Tibial nerve (tissue), 4 donors: ENCODE measurements at regions not wholly inside any gene's neighbourhood (a gene's known extent, or its start where the extent isn't known, plus 50 kb on each side); places are given as distances from the start of the nearest gene placed in this dataset.

Experiments used
- EP300 ChIP-seq, 2 donors: sonication (generic); formaldehyde crosslinking; IDR thresholded peaks; one replicate each; pipeline ENCODE4 v1.6.1; 2017; ENCODE audit warnings: antibody characterized with exemption in 2 of 2, mild to moderate bottlenecking in 1 of 2
- POLR2A ChIP-seq, 2 donors: fragments of 450-650 bp; IDR thresholded peaks; one replicate each; pipeline ENCODE4 v1.6.1; 2017; ENCODE audit warnings: antibody characterized with exemption in 2 of 2, mild to moderate bottlenecking in 2 of 2, moderate library complexity in 2 of 2
- TF ChIP-seq, protein P1 (sequence below), 5 experiments: fragments of 200-600 bp in 3 of 5; fragments of 450-650 bp in 2 of 5; sonication (generic) in 3 of 5; IDR thresholded peaks; one replicate each; pipeline ENCODE4 v1.5.1; 2016 to 2019; ENCODE audit warnings: antibody characterized with exemption in 5 of 5, mild to moderate bottlenecking in 3 of 5, moderate library complexity in 2 of 5

DNA sequence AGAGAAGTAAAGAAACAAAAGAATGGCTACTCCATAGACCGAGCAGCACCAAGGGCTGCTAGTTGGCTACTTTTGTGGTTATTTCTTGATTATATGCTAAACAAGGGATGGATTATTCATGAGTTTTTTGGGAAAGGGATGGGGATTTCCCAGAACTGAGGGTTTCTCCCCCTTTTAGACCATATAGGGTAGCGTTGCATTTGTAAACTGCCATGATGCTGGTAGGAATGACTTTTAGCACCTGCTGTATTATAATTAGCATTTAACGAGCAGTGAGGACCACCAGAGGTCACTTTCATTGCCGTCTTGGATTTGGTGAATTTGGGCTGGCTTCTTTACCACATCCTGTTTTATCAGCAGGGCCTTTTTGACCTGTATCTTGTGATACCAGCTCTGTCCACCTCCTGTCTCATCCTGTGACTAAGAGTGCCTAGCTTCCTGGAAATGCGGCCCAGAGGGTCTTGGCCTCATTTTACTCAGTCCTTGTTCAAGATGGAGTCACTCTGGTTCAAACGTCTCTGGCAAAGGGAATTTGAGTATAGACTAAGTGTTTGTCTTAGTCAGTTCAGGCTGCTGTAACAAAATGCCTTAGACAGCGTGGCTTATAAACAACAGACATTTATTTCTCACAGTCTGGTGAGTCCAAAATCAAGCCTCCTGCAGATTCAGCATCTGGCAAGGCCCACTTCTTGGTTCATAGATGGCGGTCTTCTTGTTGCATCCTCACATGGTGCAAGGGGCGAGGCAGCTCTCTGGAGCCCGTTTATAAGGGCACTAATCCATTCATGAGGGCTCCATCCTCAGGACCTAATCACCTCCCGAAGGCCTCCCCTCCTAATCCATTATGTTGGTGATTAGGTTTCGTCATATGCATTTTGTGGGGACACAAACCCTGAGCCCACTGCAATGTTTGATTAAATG, 348.3 kb upstream of the SFSWAP start:
- TF ChIP-seq, protein P1, sequence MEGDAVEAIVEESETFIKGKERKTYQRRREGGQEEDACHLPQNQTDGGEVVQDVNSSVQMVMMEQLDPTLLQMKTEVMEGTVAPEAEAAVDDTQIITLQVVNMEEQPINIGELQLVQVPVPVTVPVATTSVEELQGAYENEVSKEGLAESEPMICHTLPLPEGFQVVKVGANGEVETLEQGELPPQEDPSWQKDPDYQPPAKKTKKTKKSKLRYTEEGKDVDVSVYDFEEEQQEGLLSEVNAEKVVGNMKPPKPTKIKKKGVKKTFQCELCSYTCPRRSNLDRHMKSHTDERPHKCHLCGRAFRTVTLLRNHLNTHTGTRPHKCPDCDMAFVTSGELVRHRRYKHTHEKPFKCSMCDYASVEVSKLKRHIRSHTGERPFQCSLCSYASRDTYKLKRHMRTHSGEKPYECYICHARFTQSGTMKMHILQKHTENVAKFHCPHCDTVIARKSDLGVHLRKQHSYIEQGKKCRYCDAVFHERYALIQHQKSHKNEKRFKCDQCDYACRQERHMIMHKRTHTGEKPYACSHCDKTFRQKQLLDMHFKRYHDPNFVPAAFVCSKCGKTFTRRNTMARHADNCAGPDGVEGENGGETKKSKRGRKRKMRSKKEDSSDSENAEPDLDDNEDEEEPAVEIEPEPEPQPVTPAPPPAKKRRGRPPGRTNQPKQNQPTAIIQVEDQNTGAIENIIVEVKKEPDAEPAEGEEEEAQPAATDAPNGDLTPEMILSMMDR (IDR thresholded peaks at IDR 0.05), result no peak
- TF ChIP-seq POLR2A (IDR thresholded peaks at IDR 0.05), result no peak
- no peak for TF ChIP-seq EP300 (IDR thresholded peaks at IDR 0.05)
